Type B pancreatic cell (in vitro differentiated cells): ENCODE measurements at regions not wholly inside any gene's neighbourhood (a gene's known extent, or its start where the extent isn't known, plus 50 kb on each side); places are given as distances from the start of the nearest gene placed in this dataset.

Experiments used
- DNase-seq: peaks from one replicate; pipeline ENCODE4 v3.0.0; 2021; ENCODE audit warnings: mixed read lengths; ENCODE audit not compliant: unreplicated experiment; ENCODE audit errors: extremely low spot score
- H3K27ac Mint-ChIP-seq: 2 replicates; pipeline ENCODE4 v1.8.0; 2021; ENCODE audit warnings: mild to moderate bottlenecking, mixed read lengths
- H3K27me3 Mint-ChIP-seq: 2 replicates; pipeline ENCODE4 v1.8.0; 2021; ENCODE audit warnings: mixed read lengths
- H3K36me3 Mint-ChIP-seq: 2 replicates; pipeline ENCODE4 v1.8.0; 2021; ENCODE audit warnings: mixed read lengths
- H3K4me1 Mint-ChIP-seq: one replicate; pipeline ENCODE4 v1.8.0; 2021; ENCODE audit warnings: mixed read lengths; ENCODE audit not compliant: unreplicated experiment
- H3K4me3 Mint-ChIP-seq: 2 replicates; pipeline ENCODE4 v1.8.0; 2021; ENCODE audit warnings: mild to moderate bottlenecking, mixed read lengths
- H3K9me3 Mint-ChIP-seq: 2 replicates; pipeline ENCODE4 v1.8.0; 2021; ENCODE audit warnings: mixed read lengths
- TF ChIP-seq, protein P1 (sequence below): fragments of 200-600 bp; sonication (generic); conservative IDR thresholded peaks from 2 replicates; pipeline ENCODE4 v1.5.0; 2021; ENCODE audit warnings: antibody characterized with exemption, mild to moderate bottlenecking

DNA sequence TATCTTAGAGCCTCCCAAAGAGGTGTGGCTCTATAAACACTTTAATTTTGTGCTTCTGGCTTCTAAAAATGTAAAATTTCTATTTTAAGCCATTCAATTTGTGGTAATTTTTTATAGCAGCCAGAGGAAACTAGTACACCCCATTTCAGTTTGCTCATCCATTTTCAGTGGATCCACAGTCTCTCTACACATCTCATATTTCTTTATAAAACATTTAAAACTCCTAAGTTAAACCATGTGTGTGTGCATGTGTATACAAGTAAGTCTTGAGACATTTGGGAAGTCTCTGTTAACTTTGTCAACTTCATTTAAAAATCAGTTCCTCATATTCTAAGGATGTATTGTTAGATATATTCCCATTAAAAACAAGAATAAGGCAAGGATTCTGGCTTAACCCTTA is 273.2 kb downstream of the IL15 start:
- Mint-ChIP-seq H3K4me1 (no peaks in the 10 kb centered on the region), H3K4me3 (no peak overlapping the region), H3K9me3 (no peaks in the 10 kb centered on the region), H3K36me3 (no peaks in the 10 kb centered on the region), H3K27ac (no peak overlapping the region), H3K27me3 (no peaks in the 10 kb centered on the region)
- no peak for DNase-seq
- TF ChIP-seq, protein P1, sequence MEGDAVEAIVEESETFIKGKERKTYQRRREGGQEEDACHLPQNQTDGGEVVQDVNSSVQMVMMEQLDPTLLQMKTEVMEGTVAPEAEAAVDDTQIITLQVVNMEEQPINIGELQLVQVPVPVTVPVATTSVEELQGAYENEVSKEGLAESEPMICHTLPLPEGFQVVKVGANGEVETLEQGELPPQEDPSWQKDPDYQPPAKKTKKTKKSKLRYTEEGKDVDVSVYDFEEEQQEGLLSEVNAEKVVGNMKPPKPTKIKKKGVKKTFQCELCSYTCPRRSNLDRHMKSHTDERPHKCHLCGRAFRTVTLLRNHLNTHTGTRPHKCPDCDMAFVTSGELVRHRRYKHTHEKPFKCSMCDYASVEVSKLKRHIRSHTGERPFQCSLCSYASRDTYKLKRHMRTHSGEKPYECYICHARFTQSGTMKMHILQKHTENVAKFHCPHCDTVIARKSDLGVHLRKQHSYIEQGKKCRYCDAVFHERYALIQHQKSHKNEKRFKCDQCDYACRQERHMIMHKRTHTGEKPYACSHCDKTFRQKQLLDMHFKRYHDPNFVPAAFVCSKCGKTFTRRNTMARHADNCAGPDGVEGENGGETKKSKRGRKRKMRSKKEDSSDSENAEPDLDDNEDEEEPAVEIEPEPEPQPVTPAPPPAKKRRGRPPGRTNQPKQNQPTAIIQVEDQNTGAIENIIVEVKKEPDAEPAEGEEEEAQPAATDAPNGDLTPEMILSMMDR, result no peak

DNA sequence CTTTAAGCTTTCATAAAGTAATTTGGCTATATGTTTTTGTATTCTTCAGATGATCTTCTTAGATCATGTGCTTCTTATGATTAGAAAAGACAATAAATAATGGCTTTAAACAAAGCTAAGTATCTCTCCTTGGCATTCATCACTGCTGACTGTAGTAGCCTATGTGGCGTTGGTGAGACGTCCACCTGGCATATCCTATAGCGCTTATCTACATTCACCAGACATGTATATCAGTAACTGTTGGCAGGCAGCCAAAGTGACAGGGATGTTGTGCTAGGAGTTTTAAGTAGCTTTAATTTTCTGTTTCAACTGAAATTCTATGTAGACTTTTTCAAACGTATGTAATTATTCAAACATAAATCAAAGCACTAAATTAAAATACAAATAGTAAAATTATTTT is 276.4 kb downstream of the IL15 start:
- H3K27ac Mint-ChIP-seq, result no peak overlapping the region
- DNase-seq, result no peak
- TF ChIP-seq, protein P1, result no peak
- no peak overlapping the region for H3K4me3 Mint-ChIP-seq
- H3K4me1 Mint-ChIP-seq, result no peaks in the 10 kb centered on the region
- H3K9me3 Mint-ChIP-seq, result no peaks in the 10 kb centered on the region
- no peaks in the 10 kb centered on the region for H3K27me3 Mint-ChIP-seq
- no peaks in the 10 kb centered on the region for H3K36me3 Mint-ChIP-seq

- no peak for DNase-seq
- Mint-ChIP-seq H3K27me3 (no peaks in the 10 kb centered on the region), H3K4me1 (no peaks in the 10 kb centered on the region), H3K9me3 (no peaks in the 10 kb centered on the region), H3K36me3 (no peaks in the 10 kb centered on the region), H3K4me3 (no peak overlapping the region), H3K27ac (no peak overlapping the region)
- TF ChIP-seq, protein P1, result no peak
Measured at GRCh38 chr4:141913928-141914327, 277.5 kb downstream of the IL15 start.

DNA sequence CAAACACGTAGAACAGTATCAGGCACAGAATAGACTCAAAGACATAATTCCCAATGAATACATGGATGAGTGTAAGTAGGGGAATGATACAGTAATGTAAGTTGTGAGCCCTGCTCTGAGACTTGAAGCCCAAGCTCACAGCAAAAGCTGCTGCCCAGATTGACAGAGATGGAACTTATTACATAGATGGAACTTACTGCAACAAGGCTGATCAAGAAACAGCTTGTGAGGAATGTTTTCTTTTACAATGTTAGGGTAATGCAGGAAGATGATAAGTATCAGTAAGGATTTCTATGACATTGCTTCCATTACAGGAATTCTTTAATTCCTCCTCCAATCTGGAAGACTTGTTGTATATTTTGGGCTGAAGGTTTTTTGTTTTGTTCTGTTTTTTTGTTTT is 278.4 kb downstream of the IL15 start:
- no peaks in the 10 kb centered on the region for H3K4me1 Mint-ChIP-seq
- no peak for DNase-seq
- no peaks in the 10 kb centered on the region for H3K27me3 Mint-ChIP-seq
- H3K27ac Mint-ChIP-seq, result no peak overlapping the region
- H3K9me3 Mint-ChIP-seq, result no peaks in the 10 kb centered on the region
- TF ChIP-seq, protein P1, result no peak
- no peak overlapping the region for H3K4me3 Mint-ChIP-seq
- H3K36me3 Mint-ChIP-seq, result no peaks in the 10 kb centered on the region

DNA sequence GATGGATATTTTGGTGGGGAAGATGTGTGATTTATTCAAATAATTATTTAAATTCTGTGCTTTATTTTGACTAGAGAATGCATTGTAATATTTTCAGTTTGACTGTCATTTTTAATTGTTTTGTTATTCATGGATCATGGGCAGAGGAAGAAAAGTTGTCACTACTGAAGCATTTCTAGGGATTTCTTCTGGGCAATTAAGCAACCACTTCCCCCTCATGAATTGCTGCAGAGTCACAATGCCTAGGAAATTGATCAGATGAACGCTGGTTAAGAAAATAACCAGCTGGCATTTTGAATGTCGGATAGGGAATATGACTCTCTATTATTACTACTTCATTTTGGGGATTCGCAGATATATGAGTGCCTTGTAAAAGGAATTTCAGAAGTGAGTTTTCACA is 283.3 kb downstream of the IL15 start:
- Mint-ChIP-seq H3K27ac (no peak overlapping the region), H3K4me1 (no peaks in the 10 kb centered on the region), H3K4me3 (no peak overlapping the region), H3K36me3 (no peaks in the 10 kb centered on the region), H3K27me3 (no peaks in the 10 kb centered on the region), H3K9me3 (no peaks in the 10 kb centered on the region)
- DNase-seq, result no peak
- TF ChIP-seq, protein P1, result no peak

GRCh38 chr4:141921293-141921692 is 284.9 kb downstream of the IL15 start:
- H3K4me3 Mint-ChIP-seq, result no peak overlapping the region
- H3K9me3 Mint-ChIP-seq, result no peaks in the 10 kb centered on the region
- no peak for DNase-seq
- H3K27me3 Mint-ChIP-seq, result no peaks in the 10 kb centered on the region
- no peaks in the 10 kb centered on the region for H3K36me3 Mint-ChIP-seq
- no peaks in the 10 kb centered on the region for H3K4me1 Mint-ChIP-seq
- H3K27ac Mint-ChIP-seq, result no peak overlapping the region
- TF ChIP-seq, protein P1, result no peak
